Loucy (cell line): ENCODE measurements at regions not wholly inside any gene's neighbourhood (a gene's known extent, or its start where the extent isn't known, plus 50 kb on each side); places are given as distances from the start of the nearest gene placed in this dataset.

ENCODE experiments used
- CTCF ChIP-seq: fragments of 200-600 bp; sonication (generic); conservative IDR thresholded peaks from 2 replicates; pipeline ENCODE4 v1.5.1; 2014; ENCODE audit warnings: mild to moderate bottlenecking, antibody characterized with exemption, low read length
- EZH2phosphoT487 ChIP-seq: fragments of 200-600 bp; IDR thresholded peaks from 2 replicates; pipeline ENCODE4 v1.6.1; 2018; ENCODE audit warnings: antibody characterized with exemption, mild to moderate bottlenecking, moderate library complexity, borderline replicate concordance

GRCh38 chr5:10904862-10905432, 143.9 kb upstream of the DAP start:
- no peak for TF ChIP-seq CTCF
- TF ChIP-seq EZH2phosphoT487 = no peak
